Prostate gland (tissue), 2 donors: ENCODE measurements at regions not wholly inside any gene's neighbourhood (a gene's known extent, or its start where the extent isn't known, plus 50 kb on each side); places are given as distances from the start of the nearest gene placed in this dataset.

ENCODE experiments used
- CTCF ChIP-seq, 4 experiments: fragments of 200-600 bp in 2 of 4; fragments of 450-650 bp in 2 of 4; sonication (generic) in 2 of 4; IDR thresholded peaks; 1 replicate in 3 of 4; 2 replicates in 1 of 4; pipeline ENCODE4 v1.5.1; 2016 to 2019; ENCODE audit warnings: antibody characterized with exemption in 4 of 4, mild to moderate bottlenecking in 2 of 4, moderate library complexity in 2 of 4
- POLR2A ChIP-seq: fragments of 450-650 bp; IDR thresholded peaks from one replicate; pipeline ENCODE4 v1.6.1; 2016; ENCODE audit warnings: antibody characterized with exemption, mild to moderate bottlenecking

- TF ChIP-seq CTCF (IDR thresholded peaks at IDR 0.05), result no peak
- TF ChIP-seq POLR2A, result no peak
Observed at GRCh38 chr21:20545454-20545853, 452.8 kb upstream of the NCAM2 start.
